Stomach (tissue), 8 donors: ENCODE measurements at regions not wholly inside any gene's neighbourhood (a gene's known extent, or its start where the extent isn't known, plus 50 kb on each side); places are given as distances from the start of the nearest gene placed in this dataset.

Experiments
- DNase-seq, 2 donors: peaks; one replicate each; pipeline versions ENCODE4 v3.0.0 to v3.0.0-alpha.2; 2013 to 2019
- H3K27ac ChIP-seq, 5 donors: fragments of 200-600 bp in 4 of 5; sonication (generic) in 4 of 5; one replicate each; pipeline ENCODE4 v1.5.1; 2013 to 2019; ENCODE audit warnings: mild to moderate bottlenecking in 1 of 5, moderate library complexity in 1 of 5
- H3K27me3 ChIP-seq, 3 donors: fragments of 200-600 bp; sonication (generic); one replicate each; pipeline ENCODE4 v1.5.1; 2017 to 2019; ENCODE audit warnings: mixed run types in 1 of 3
- H3K36me3 ChIP-seq, 4 donors: fragments of 200-600 bp; sonication (generic); 1 replicate in 3 of 4; 2 replicates in 1 of 4; pipeline ENCODE4 v1.5.1; 2016 to 2019
- H3K4me1 ChIP-seq, 4 donors: fragments of 200-600 bp; sonication (generic); one replicate each; pipeline ENCODE4 v1.5.1; 2016 to 2019
- H3K4me3 ChIP-seq, 4 donors: fragments of 200-600 bp; sonication (generic) in 3 of 4; one replicate each; pipeline ENCODE4 v1.5.1; 2016 to 2019; ENCODE audit warnings: mild to moderate bottlenecking in 1 of 4
- H3K9me3 ChIP-seq, 4 donors: fragments of 200-600 bp; sonication (generic); one replicate each; pipeline ENCODE4 v1.5.1; 2016 to 2019
- CTCF ChIP-seq, 7 experiments: fragments of 450-650 bp in 4 of 7; fragments of 200-600 bp in 3 of 7; sonication (generic) in 3 of 7; IDR thresholded peaks; one replicate each; pipeline ENCODE4 v1.5.1; 2016 to 2019; ENCODE audit warnings: antibody characterized with exemption in 7 of 7, control low read depth in 2 of 7, mild to moderate bottlenecking in 1 of 7
- EP300 ChIP-seq: sonication (generic); formaldehyde crosslinking; IDR thresholded peaks from one replicate; pipeline ENCODE4 v1.6.1; 2017; ENCODE audit warnings: antibody characterized with exemption
- POLR2A ChIP-seq, 4 donors: fragments of 450-650 bp; IDR thresholded peaks; one replicate each; pipeline ENCODE4 v1.6.1; 2016; ENCODE audit warnings: antibody characterized with exemption in 4 of 4, control low read depth in 2 of 4, mild to moderate bottlenecking in 1 of 4, moderate library complexity in 1 of 4
- POLR2AphosphoS5 ChIP-seq, 3 donors: sonication (generic); formaldehyde crosslinking; IDR thresholded peaks; one replicate each; pipeline ENCODE4 v1.6.1; 2016; ENCODE audit warnings: antibody characterized with exemption in 3 of 3
- WGBS, 5 donors: extraction: QIAGEN DNeasy Blood & Tissue Kit in 3 of 5; methylation state at CpG; one replicate each; pipeline versions ENCODE4 v1.1.5 to v1.1.7; 2013 to 2018; 5-methylcytosine and 5-hydroxymethylcytosine counted together
- intact Hi-C: fragments of 100-400 bp; cut with DNase I; formaldehyde crosslinking; loops from one replicate; pipeline ENCODE4 v1.15.1; 2023; ENCODE audit warnings: low total_unique reads
- donor health status: healthy with polysubstance abuse.
- donor health status: Bipolar disorder and iron deficiency.
- donor health status: healthy.

GRCh38 chrX:55813150-55813549, 95.6 kb downstream of the RRAGB start:
- DNase-seq = no peak
- Histone ChIP-seq H3K9me3 (peaks cover 0 to 11% (median 2%) of the 10 kb centered on the region in 4 donors), H3K36me3 (no peaks in the 10 kb centered on the region), H3K27me3 (peaks cover 0 to 4% (median 0%) of the 10 kb centered on the region in 3 donors), H3K4me3 (no peak overlapping the region), H3K4me1 (no peaks in the 10 kb centered on the region), H3K27ac (no peak overlapping the region)
- 20 to 100% (median 59%) methylated on average over 1 to 3 of the region's 3 CpGs for WGBS, 5 donors
- intact Hi-C loops = no loop called here
- TF ChIP-seq POLR2A (IDR thresholded peaks at IDR 0.05) (no peak), POLR2AphosphoS5 (IDR thresholded peaks at IDR 0.05) (no peak), EP300 (no peak), CTCF (IDR thresholded peaks at IDR 0.05) (no peak)

GRCh38 chrX:55815546-55815945, 98.0 kb downstream of the RRAGB start:
- H3K36me3 ChIP-seq = no peaks in the 10 kb centered on the region
- H3K27me3 ChIP-seq = peaks cover 0 to 4% (median 0%) of the 10 kb centered on the region in 3 donors
- intact Hi-C loops = no loop called here
- TF ChIP-seq CTCF (IDR thresholded peaks at IDR 0.05) (no peak), EP300 (no peak), POLR2A (IDR thresholded peaks at IDR 0.05) (no peak), POLR2AphosphoS5 (IDR thresholded peaks at IDR 0.05) (no peak)
- H3K9me3 ChIP-seq = peaks cover 0 to 11% (median 2%) of the 10 kb centered on the region in 4 donors
- H3K4me3 ChIP-seq = no peak overlapping the region
- no peak for DNase-seq
- H3K27ac ChIP-seq = no peak overlapping the region
- no peaks in the 10 kb centered on the region for H3K4me1 ChIP-seq

GRCh38 chrX:55816023-55816422, 98.5 kb downstream of the RRAGB start:
- H3K4me1 ChIP-seq = no peaks in the 10 kb centered on the region
- H3K9me3 ChIP-seq = peaks cover 0 to 9% (median 2%) of the 10 kb centered on the region in 4 donors
- H3K27me3 ChIP-seq = peaks cover 0 to 4% (median 0%) of the 10 kb centered on the region in 3 donors
- TF ChIP-seq EP300 (no peak), POLR2AphosphoS5 (IDR thresholded peaks at IDR 0.05) (no peak), CTCF (IDR thresholded peaks at IDR 0.05) (no peak), POLR2A (IDR thresholded peaks at IDR 0.05) (no peak)
- no peaks in the 10 kb centered on the region for H3K36me3 ChIP-seq
- no peak overlapping the region for H3K4me3 ChIP-seq
- intact Hi-C loops = no loop called here
- DNase-seq = no peak
- no peak overlapping the region for H3K27ac ChIP-seq
- 24 to 92% (median 67%) methylated on average over 2 of the region's 2 CpGs for WGBS, 5 donors

GRCh38 chrX:55818673-55819375, 101.3 kb downstream of the RRAGB start:
- DNase-seq = no peak
- intact Hi-C loops = no loop called here

More at GRCh38 chrX:55818673-55819375, 101.3 kb downstream of the RRAGB start:
- H3K9me3 ChIP-seq = peaks cover 0 to 6% (median 0%) of the 10 kb centered on the region in 4 donors
- WGBS, 5 donors = 14 to 81% (median 50%) methylated on average over 2 to 3 of the region's 3 CpGs
- no peak overlapping the region for H3K27ac ChIP-seq
- H3K4me1 ChIP-seq = no peaks in the 10 kb centered on the region
- no peak for TF ChIP-seq POLR2A (IDR thresholded peaks at IDR 0.05)
- TF ChIP-seq CTCF (IDR thresholded peaks at IDR 0.05) = no peak
- TF ChIP-seq POLR2AphosphoS5 (IDR thresholded peaks at IDR 0.05) = no peak
- TF ChIP-seq EP300 = no peak
- no peaks in the 10 kb centered on the region for H3K27me3 ChIP-seq
- H3K36me3 ChIP-seq = no peaks in the 10 kb centered on the region
- H3K4me3 ChIP-seq = no peak overlapping the region
